Fibroblast of pulmonary artery (primary cell): ENCODE measurements at regions not wholly inside any gene's neighbourhood (a gene's known extent, or its start where the extent isn't known, plus 50 kb on each side); places are given as distances from the start of the nearest gene placed in this dataset.

Experiments
- DNase-seq: peaks from one replicate; pipeline ENCODE4 v3.0.0-alpha.2; 2010; ENCODE audit warnings: low read depth
- H3K4me3 ChIP-seq: replicated peaks from 2 replicates; pipeline ENCODE4 v1.5.1; 2011; ENCODE audit warnings: low read depth, mild to moderate bottlenecking, control low read depth, low read length, moderate library complexity
- CTCF ChIP-seq: IDR thresholded peaks from 2 replicates; pipeline ENCODE4 v1.5.1; 2011; ENCODE audit warnings: mild to moderate bottlenecking, control low read depth, low read length, inconsistent platforms; ENCODE audit errors: missing control alignments

- H3K4me3 ChIP-seq: no peak overlapping the region
- no peak for TF ChIP-seq CTCF
- DNase-seq: no peak
Measured at GRCh38 chr9:109875495-109876129, 95.6 kb downstream of the PALM2AKAP2 start.

- H3K4me3 ChIP-seq: no peak overlapping the region
- peak; percentile 83 for TF ChIP-seq CTCF
- peak; percentile 62 for DNase-seq
Measured at GRCh38 chr9:109880276-109881169, 100.5 kb downstream of the PALM2AKAP2 start.

GRCh38 chr9:109883623-109884022 is 103.6 kb downstream of the PALM2AKAP2 start:
- DNase-seq: no peak
- TF ChIP-seq CTCF: no peak
- H3K4me3 ChIP-seq: no peak overlapping the region

GRCh38 chr9:109886041-109886440 is 106.0 kb downstream of the PALM2AKAP2 start:
- H3K4me3 ChIP-seq: no peak overlapping the region
- DNase-seq: peak; percentile 84
- TF ChIP-seq CTCF: no peak

- no peak overlapping the region for H3K4me3 ChIP-seq
- no peak for DNase-seq
- no peak for TF ChIP-seq CTCF
Measured at GRCh38 chr9:109886617-109887016, 106.6 kb downstream of the PALM2AKAP2 start.

GRCh38 chr9:109887079-109887478 is 107.1 kb downstream of the PALM2AKAP2 start:
- peak; percentile 73 for DNase-seq
- TF ChIP-seq CTCF: no peak
- no peak overlapping the region for H3K4me3 ChIP-seq
